ENCODE measurements at regions not wholly inside any gene's neighbourhood (a gene's known extent, or its start where the extent isn't known, plus 50 kb on each side); places are given as distances from the start of the nearest gene placed in this dataset.

GRCh38 chr5:101590384-101590783 is 687.3 kb upstream of the ST8SIA4 start:
- H3K79me2 ChIP-seq (ENCODE audit: control insufficient read depth, low read length) = no peaks in the 10 kb centered on the region
- peak; percentile 56 for TF ChIP-seq CTCF (IDR thresholded peaks at IDR 0.05; ENCODE audit: low read depth, low read length, poor library complexity, severe bottlenecking)
- no peak for TF ChIP-seq EZH2phosphoT487 (IDR thresholded peaks at IDR 0.05; ENCODE audit: borderline replicate concordance, low read length)
- H3K4me2 ChIP-seq (ENCODE audit: low read length) = no peak overlapping the region
- H3K9me2 ChIP-seq (replicated peaks; ENCODE audit: control insufficient read depth, low read length) = no peaks in the 10 kb centered on the region
- no peaks in the 10 kb centered on the region for H3K4me1 ChIP-seq (ENCODE audit: control insufficient read depth, low read length)
- no peaks in the 10 kb centered on the region for H3F3A ChIP-seq (ENCODE audit: control insufficient read depth, insufficient read depth)
- no peaks in the 10 kb centered on the region for H3K27me3 ChIP-seq (ENCODE audit: control insufficient read depth, low read length)
- H3K27ac ChIP-seq (ENCODE audit: low read depth, low read length) = no peak overlapping the region
- no peak overlapping the region for H3K4me3 ChIP-seq (ENCODE audit: low read length)
- no peaks in the 10 kb centered on the region for H3K36me3 ChIP-seq (ENCODE audit: control insufficient read depth, low read length)
- H4K20me1 ChIP-seq (ENCODE audit: control insufficient read depth, insufficient read depth, low read depth, low read length) = no peaks in the 10 kb centered on the region
- H3K9me3 ChIP-seq (ENCODE audit: control insufficient read depth, insufficient read depth, low read length) = no peaks in the 10 kb centered on the region

GRCh38 chr5:101585366-101585765 is 682.3 kb upstream of the ST8SIA4 start:
- no peak overlapping the region for H3K27ac ChIP-seq (ENCODE audit: low read depth, low read length)
- H3F3A ChIP-seq (ENCODE audit: control insufficient read depth, insufficient read depth) = no peaks in the 10 kb centered on the region
- H3K36me3 ChIP-seq (ENCODE audit: control insufficient read depth, low read length) = no peaks in the 10 kb centered on the region
- TF ChIP-seq CTCF (IDR thresholded peaks at IDR 0.05; ENCODE audit: low read depth, low read length, poor library complexity, severe bottlenecking) = no peak
- TF ChIP-seq EZH2phosphoT487 (IDR thresholded peaks at IDR 0.05; ENCODE audit: borderline replicate concordance, low read length) = no peak
- H3K27me3 ChIP-seq (ENCODE audit: control insufficient read depth, low read length) = no peaks in the 10 kb centered on the region
- no peaks in the 10 kb centered on the region for H3K9me3 ChIP-seq (ENCODE audit: control insufficient read depth, insufficient read depth, low read length)
- H4K20me1 ChIP-seq (ENCODE audit: control insufficient read depth, insufficient read depth, low read depth, low read length) = no peaks in the 10 kb centered on the region
- H3K79me2 ChIP-seq (ENCODE audit: control insufficient read depth, low read length) = no peaks in the 10 kb centered on the region
- H3K4me3 ChIP-seq (ENCODE audit: low read length) = no peak overlapping the region
- no peak overlapping the region for H3K4me2 ChIP-seq (ENCODE audit: low read length)
- H3K9me2 ChIP-seq (replicated peaks; ENCODE audit: control insufficient read depth, low read length) = no peaks in the 10 kb centered on the region
- no peaks in the 10 kb centered on the region for H3K4me1 ChIP-seq (ENCODE audit: control insufficient read depth, low read length)

GRCh38 chr5:101580591-101580990 is 677.5 kb upstream of the ST8SIA4 start:
- no peaks in the 10 kb centered on the region for H3K4me1 ChIP-seq (ENCODE audit: control insufficient read depth, low read length)
- H3K9me3 ChIP-seq (ENCODE audit: control insufficient read depth, insufficient read depth, low read length) = no peaks in the 10 kb centered on the region
- no peaks in the 10 kb centered on the region for H4K20me1 ChIP-seq (ENCODE audit: control insufficient read depth, insufficient read depth, low read depth, low read length)
- TF ChIP-seq CTCF (IDR thresholded peaks at IDR 0.05; ENCODE audit: low read depth, low read length, poor library complexity, severe bottlenecking) (no peak), EZH2phosphoT487 (IDR thresholded peaks at IDR 0.05; ENCODE audit: borderline replicate concordance, low read length) (no peak)
- H3K36me3 ChIP-seq (ENCODE audit: control insufficient read depth, low read length) = no peaks in the 10 kb centered on the region
- no peak overlapping the region for H3K27ac ChIP-seq (ENCODE audit: low read depth, low read length)
- H3K27me3 ChIP-seq (ENCODE audit: control insufficient read depth, low read length) = no peaks in the 10 kb centered on the region
- H3K4me3 ChIP-seq (ENCODE audit: low read length) = no peak overlapping the region
- no peaks in the 10 kb centered on the region for H3F3A ChIP-seq (ENCODE audit: control insufficient read depth, insufficient read depth)
- no peaks in the 10 kb centered on the region for H3K9me2 ChIP-seq (replicated peaks; ENCODE audit: control insufficient read depth, low read length)
- no peaks in the 10 kb centered on the region for H3K79me2 ChIP-seq (ENCODE audit: control insufficient read depth, low read length)
- H3K4me2 ChIP-seq (ENCODE audit: low read length) = no peak overlapping the region

GRCh38 chr5:101574017-101574416 is 670.9 kb upstream of the ST8SIA4 start:
- Histone ChIP-seq H3F3A (ENCODE audit: control insufficient read depth, insufficient read depth) (no peaks in the 10 kb centered on the region), H3K9me3 (ENCODE audit: control insufficient read depth, insufficient read depth, low read length) (no peaks in the 10 kb centered on the region), H3K4me3 (ENCODE audit: low read length) (no peak overlapping the region), H3K4me1 (ENCODE audit: control insufficient read depth, low read length) (no peaks in the 10 kb centered on the region), H3K27ac (ENCODE audit: low read depth, low read length) (no peak overlapping the region), H3K27me3 (ENCODE audit: control insufficient read depth, low read length) (no peaks in the 10 kb centered on the region), H3K79me2 (ENCODE audit: control insufficient read depth, low read length) (no peaks in the 10 kb centered on the region), H3K9me2 (replicated peaks; ENCODE audit: control insufficient read depth, low read length) (no peaks in the 10 kb centered on the region), H4K20me1 (ENCODE audit: control insufficient read depth, insufficient read depth, low read depth, low read length) (no peaks in the 10 kb centered on the region), H3K36me3 (ENCODE audit: control insufficient read depth, low read length) (no peaks in the 10 kb centered on the region), H3K4me2 (ENCODE audit: low read length) (no peak overlapping the region)
- no peak for TF ChIP-seq EZH2phosphoT487 (IDR thresholded peaks at IDR 0.05; ENCODE audit: borderline replicate concordance, low read length)
- TF ChIP-seq CTCF (IDR thresholded peaks at IDR 0.05; ENCODE audit: low read depth, low read length, poor library complexity, severe bottlenecking) = no peak

All from DOHH2 (cell line).